Hematopoietic multipotent progenitor cell treated with erythropoietin and hydrocortisone succinate and interleukin-3 and kit ligand, for 4 days (in vitro differentiated cells): ENCODE measurements at regions not wholly inside any gene's neighbourhood (a gene's known extent, or its start where the extent isn't known, plus 50 kb on each side); places are given as distances from the start of the nearest gene placed in this dataset.
A peak's percentile ranks its signal among the peaks of the same experiment; 100 is the strongest.

ENCODE experiments used
- DNase-seq: peaks from one replicate; pipeline ENCODE4 v3.0.0-alpha.2; 2015

DNA sequence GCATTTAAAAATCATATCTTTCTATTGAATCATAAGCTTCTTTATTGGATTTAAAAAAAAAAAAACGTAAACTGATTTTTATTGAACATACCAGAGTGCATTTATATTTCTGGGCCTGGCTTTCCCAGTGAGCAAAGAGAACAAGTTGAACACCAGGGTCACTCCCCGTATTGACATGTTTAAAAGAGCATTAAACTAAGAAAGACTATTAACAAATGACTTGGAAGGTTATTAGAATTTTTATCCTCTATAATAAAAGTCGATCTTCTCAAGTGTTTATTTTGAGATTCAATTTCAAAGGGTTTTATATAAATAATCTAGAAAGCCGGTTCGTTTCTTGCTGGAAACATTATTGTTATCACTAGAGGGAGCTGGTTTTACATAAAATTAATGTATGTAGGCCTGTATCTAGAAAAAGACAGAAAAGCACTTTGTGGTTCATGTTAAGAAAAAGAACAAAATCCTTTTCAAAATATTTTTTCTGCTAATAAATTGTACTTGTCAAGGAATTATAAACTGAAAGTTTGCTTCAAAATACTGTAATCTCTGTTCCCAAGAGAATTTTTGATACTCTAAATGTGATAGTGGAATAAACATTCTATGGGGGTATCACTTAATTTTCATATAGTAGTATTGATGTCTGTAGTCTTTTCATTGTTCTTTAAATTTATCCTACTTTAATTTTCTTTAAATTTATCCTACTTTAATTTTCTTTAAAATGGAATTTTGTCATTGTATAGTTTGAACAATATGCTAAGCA is 321.8 kb upstream of the MME start:
- peak; percentile 75 for DNase-seq

DNA sequence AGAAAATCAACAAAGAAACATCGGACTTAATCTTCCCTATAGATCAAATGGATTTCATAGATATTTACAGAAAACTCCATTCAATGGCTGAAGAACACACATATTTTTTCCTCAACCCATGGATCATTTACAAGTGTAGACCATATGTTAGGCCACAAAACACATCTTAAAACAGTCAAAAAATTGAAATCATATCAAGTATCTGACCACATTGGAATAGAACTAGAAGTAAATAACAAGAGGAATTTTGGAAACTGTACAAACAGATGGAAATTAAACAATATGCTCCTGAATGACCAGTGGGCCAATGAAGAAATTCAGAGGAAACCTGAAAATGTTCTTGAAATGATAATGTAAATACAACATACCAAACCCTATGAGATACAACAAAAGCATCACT is 323.1 kb upstream of the GPR149 start:
- DNase-seq = no peak

DNA sequence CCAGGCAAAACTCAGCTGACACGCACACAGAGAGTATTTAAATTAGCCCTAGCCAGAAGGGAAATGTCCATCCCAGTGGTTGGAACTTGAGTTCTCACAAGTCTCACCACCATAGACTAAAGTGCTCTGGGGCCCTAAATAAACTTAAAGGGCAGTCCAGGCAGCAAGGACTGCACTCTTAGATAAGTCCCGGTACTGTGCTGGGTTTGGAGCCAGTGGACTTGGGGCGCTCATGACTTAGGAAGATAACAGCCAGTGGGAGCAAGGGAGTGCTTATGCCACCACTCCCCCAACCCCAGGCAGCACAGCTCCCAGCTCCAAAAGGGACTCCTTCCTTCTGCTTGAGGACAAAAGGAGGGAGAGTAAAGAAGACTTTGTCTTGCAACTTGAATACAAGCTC is 319.5 kb upstream of the GPR149 start:
- no peak for DNase-seq

DNA sequence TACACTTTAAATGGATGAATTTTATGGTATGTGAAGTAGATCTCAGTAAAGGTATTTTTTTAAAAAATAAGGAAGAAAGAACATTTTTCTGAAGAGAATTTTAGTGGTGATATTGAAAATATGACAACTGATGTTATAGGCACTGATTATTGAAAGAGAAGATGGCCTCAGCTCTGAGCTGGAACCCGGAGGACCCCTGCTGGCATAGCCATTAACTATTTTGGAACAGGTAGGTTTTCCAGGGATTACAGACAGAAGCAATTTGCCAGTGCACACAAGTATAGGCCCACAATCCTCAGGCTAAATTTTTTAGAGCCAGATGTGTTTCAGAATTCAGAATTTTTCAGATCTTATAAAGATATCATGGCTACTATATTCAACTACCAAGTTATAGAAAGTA is 315.9 kb upstream of the GPR149 start:
- no peak for DNase-seq

DNA sequence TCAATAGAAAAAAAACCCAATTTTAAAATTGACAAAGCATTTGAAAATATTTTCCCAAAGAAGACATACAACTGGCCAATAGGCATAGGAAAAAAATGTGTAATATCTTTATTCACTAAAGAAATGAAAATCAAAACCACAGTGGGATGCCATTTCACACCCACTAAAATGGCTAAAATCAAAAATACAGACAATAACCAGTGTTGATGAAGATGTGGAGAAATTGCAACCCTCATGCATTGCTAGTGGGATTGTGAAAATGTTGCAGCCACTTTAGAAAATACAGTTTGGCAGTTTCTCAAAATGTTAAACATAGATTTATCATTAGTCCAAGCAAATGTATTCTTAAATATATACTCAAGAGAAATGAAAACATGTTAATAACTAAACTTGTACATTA is 315.1 kb upstream of the GPR149 start:
- DNase-seq = no peak

DNA sequence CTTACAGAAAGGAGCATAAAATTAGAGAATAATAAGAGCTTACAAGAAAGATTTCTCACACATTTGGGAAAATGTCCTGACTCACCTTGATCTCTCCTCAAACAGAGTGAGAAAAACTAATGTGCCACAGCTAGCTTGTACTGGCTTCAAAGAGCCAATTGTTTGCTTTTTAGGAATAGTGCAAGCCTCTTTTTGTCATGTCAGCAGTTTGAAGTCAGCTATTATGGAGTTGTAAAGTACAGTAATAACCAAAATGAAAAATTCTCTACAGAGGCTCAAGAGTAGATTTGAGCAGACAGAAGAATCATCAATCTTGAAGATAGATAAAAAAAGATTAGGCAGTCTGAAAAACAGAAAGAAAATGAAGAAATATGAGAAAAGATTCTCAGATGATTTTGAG is 313.4 kb upstream of the GPR149 start:
- DNase-seq = no peak

DNA sequence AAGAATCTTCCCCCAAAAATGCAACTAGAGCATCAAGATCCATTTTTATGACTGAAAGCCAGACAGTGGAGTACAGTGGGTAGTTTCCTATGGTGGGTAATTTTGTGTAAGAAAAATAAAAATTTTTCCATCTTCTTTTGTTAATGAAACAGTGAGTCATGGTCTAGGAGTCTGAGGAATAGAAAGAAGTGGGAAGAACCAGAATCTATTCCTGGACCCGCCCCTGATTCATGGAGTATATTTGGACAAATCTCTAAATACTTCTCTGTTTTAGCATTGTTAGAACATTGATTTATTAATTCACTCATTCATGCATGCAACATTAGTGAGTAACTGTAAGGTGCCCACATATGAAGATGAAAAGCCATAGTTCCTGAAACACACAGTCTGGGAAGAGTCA is 304.5 kb upstream of the GPR149 start:
- DNase-seq = no peak

DNA sequence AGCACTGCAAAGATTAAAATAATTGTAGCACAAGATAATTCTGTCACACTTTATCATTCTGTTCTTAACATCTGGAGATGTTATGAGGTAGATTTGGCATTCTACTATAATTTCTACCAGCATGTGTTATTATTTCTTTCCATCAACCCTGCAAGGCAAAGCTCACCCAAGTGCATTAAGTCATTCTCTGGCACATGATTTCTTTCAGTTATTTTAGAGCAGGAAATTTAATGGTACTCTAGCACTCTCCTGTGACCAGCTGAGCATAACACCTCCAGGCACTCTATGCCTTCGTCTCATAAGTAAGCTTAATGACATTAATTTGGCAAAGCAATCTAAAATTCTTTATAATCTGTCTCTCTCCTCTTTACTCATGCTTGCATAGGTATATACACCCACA is 300.2 kb upstream of the GPR149 start:
- peak; percentile 32 for DNase-seq

DNA sequence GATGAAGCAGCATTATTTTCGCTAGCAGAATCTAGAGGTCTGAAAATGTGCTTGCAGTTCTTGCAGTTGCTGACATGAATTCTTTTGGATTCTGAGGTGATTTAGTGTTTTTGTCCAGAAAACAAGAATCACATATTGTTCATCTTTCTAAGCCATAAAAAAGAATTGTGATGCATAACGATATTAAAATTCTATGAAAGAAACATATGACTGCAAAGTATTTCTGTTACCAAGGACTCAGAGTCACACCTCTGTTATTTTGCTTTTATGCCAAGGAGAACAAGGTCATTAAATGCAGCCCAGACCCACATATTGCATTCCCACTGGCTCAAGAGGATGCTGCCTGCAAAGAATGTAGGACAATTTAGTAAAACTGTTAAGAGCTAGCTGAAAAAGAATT is 299.8 kb upstream of the GPR149 start:
- DNase-seq = no peak

DNA sequence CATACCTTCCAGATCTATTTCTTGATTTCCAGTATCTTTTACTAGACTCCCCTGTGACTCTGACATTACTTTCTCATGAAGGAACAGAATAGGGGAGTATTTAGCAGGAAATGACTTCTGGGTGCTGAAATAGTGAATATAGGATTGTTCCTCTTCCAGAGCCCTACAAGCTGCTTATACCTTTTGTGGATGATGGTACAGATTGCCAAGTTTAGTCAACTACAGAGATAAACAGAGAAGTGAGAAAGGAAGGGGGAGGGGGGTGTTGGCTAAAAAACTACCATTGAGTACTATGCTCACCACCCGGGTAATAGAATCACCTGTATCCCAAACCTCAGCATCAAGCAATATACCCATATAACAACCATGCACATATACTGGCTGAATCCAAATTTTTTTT is 298.3 kb upstream of the GPR149 start:
- no peak for DNase-seq

DNA sequence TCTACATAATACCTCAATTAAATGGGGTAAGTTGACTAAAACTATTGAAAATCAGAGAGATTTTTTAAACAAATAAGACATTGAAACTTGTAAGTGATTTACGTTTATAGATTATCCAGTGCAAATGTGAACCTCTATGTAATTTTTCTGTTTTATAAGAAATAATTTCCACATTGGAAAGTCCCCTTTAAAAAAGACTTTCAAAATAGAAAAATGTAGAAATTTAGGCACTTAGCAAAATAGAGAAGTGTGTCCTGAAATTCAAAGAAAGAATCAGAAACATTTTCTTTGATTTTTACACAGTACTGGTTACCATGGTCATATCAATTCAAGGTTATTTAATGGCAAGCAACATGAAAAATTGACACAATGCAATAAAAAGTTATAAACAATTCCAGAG is 290.9 kb upstream of the GPR149 start:
- no peak for DNase-seq

DNA sequence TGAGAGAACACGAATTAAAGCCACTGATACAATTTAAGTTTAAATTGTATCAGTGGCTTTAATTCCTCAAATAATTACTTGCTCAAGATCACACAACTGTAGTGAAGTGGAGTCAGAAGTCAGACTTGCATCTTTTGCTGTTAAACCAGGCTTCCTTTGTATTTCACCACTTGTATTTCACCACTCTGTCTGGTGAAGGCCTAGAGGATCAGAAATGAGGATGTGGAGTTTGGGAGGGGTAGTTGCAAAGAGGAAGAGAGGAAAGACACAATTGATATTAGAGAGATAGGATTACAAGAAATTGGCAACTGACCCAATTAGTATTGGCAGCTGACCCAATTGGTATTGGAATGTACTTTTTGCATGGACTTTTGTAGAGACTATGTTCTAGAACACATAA is 288.1 kb upstream of the GPR149 start:
- DNase-seq = peak; percentile 76

DNA sequence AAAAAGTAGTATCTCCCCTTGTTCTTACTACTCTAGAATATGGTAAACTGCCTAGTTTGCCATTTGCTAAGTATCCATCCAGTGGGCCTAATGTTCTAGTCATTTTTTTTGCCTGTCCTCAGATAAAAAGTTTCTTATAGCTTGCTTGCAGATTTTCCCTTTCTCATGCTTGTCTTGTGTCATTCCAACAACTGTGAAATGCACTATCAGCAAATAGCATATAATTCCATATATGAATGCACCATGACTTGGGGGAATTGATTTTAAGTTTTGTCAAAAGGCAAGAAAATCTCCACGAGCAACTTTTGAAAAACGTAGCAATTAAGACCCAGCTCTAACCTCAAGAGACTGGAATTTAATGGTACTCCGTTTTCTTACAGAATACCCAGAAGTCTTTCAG is 286.2 kb upstream of the GPR149 start:
- no peak for DNase-seq

DNA sequence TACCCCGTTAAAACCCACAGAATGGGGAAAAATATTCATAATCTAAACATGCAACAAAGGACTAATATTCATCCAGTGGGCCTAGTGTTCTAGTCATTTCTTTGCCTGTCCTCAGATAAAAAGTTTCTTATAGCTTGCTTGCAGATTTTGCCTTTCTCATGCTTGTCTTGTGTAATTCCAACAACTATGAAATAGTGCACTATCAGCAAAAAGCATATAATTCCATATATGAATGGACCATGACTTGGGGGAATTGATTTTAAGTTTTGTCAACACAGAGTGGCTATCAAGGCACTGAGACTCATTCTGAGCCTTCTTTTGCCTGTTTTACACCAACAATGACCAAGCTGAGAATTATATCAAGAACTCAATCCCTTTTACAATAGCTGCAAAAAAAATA is 278.6 kb upstream of the GPR149 start:
- no peak for DNase-seq

DNA sequence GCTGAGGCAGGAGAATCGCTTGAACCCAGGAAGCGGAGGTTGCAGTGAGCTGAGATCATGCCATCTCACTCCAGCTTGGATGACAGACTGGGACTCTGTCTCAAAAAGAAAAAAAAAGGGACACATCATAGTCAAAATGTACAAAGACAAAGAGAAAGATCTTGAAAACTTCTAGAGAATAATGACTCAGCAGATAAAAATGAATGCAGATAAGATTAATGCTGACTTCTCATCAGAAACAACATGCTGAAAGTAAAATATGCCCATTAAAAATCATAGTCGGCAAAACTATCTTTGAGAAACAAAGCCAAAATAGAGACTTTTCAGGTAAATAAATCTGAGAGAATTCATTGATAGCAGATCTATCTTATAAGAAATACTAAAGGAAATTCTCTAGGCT is 271.1 kb upstream of the GPR149 start:
- DNase-seq = no peak

DNA sequence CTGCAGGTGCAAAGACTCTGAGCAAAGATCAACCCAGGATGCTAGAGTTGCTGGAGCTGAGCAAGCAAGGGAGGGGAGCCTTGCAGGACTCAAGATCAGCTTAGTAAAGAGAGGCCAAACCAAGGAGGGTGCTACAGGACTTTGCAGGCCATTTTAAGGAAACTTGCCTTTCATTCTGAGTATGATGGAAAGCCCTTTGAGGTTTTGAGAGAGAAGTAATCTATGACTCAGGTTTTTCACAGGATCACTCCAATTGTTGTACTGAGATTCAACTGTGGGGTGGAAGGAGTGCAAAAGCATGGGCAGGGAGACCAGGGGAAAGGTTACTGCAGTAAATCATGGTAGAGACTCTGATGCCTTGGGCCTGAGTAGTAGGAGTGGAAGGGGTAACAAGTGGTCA is 260.4 kb upstream of the GPR149 start:
- DNase-seq = no peak

DNA sequence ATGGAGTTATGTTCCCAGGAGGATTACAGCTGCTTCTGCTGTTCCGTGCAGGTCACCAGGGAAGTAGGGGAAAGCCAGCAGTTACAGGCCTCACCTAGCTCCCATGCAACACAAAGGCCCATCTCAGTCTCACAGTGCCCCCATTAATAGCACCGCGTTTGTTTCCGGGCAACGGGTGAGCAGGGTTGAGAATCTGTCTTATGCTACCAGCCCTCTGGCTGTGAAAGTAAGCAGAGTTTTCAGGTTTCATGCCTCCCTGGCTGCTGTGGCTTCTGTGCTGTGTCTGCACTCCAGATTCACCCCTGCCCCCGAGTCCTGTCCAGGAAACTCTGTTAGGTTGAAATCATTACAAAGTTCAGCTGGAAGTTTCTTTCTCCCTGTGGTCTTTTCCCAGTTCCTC is 254.4 kb upstream of the GPR149 start:
- DNase-seq = no peak

DNA sequence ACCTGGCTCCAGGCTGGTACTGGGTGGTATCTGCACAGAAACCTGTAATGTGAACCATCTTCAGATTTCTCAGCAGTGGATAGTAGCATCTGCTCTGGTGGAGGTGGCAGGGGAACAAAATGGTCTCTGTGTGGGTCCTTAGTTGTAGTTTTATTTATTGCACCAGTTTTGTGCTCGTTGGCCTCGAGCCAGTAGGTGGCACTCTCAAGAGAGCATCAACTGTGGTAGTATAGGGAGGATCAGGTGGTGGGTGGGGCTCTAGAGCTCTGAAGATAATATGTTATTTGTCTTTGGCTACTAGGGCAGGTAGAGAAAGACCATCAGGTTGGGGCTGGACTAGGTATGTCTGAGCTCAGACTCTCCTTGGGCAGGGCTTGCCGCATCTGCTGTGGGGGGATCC is 254.0 kb upstream of the GPR149 start:
- peak; percentile 33 for DNase-seq

DNA sequence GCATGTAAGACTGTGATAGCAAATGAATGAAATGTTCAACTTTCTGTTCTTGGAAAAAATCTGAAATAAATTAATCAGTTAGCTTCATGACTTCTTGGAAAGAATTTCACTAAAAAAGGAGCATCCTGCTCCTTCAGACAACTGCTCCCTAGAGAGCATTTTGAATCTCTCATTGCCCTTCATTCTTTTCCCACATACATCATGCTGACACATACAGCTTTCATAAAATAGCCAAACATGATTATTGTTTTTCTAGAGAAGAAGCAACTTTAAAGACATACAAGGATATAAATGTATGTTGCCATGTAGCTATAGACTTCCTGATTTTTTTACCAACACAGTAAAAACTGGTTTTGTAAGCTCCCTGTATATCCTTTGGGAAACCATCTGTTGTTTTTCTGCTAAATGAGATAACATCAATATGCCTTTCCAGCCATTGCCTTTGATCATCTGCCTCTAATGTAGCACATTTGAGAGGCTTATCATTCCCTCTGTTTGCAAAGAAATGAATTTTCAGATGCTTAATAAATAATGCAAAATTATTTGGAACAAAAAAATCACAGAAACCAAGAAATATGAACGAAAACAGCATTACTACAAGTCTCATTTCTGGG is 248.2 kb upstream of the GPR149 start:
- DNase-seq = no peak

DNA sequence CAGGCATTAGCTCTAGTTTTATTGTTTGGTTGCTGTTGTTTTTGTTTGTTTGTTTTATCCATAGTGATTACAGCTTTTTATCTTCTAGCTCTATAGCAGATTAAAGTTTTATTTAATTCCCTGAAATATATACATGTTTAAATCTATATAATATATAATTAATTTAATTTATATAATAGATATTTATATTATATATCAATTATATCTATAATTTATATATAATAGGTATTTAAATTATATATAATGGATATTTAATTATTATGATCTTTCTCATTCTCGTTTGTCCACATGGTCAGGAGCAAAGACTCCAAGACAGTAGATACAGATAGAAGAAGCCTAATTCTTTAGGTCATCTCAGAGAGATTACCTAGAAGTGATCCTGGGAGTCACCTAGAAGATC is 238.8 kb upstream of the GPR149 start:
- no peak for DNase-seq

DNA sequence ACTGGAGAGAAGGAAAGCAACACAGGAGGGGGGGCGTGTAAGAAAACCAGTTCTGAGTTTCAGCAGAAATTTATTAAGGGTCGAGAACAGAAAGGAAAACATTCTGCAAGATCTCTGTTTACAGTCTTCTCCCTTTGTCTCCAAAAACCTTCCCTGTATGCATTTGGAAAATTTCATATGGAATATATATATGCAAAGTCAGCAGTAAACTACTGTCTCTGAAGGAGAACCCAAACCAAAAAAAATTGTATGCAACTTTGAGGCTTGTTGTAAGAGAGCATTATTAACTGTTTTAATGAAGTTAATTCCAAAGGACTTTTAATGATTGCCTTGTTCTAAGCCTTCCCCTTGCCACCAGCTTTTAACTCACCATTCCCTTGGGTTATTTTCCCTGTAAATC is 238.2 kb upstream of the GPR149 start:
- DNase-seq = no peak

DNA sequence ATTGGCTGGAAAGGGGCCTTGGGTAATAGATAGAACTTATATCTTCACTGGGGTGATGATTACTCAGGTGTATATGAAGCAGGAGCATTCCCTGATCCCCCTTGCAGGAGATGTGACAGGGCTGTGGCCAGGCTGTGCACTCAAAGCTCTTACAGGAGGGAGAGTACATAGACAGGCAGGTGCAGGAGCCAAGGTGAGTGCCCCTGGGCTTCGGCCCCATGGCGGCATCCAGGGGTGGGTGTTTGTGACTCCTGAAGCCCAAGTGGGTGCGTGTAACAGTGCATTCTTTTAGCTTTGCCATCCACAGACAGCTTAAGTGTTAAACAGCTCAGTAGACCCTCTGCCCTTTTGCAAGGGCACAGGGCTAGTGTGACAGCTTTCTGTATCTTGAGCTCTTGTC is 236.6 kb upstream of the GPR149 start:
- no peak for DNase-seq

DNA sequence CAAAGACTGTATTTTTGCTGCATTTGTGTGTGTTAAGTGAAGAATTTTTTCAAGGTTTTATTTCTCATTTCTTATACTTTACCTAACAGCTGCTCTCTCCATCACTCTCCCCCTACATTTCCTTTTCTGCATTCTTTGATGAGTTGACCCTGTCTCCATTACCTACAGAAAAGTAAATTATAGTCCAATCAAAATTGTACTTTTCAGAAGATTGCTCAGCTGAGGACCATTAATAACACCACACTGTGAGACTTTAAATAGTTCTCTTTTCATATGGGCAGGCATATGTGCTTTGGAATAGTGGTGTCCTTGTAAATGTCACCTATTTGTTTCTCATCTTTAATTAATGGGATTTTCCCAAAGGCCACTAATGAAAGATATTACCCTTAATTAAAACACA is 234.7 kb upstream of the GPR149 start:
- no peak for DNase-seq

DNA sequence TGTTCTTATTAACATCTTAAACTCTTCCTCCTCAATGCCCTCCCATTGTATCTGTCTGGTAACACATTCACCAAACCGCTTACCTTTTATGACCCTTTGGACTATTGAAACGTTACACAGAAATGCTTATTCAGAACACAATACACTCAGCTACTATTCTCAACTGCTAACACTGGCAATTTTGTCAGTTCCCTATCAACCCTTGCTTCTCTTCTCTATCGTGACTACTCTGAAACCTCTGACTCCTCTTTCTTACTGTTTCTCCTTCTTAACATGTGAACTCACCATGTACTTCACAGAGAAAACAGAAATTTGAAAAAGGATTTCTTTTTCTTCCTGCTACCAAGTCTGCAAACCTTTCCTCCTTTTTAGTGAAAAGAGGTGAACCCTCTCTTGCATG is 232.9 kb upstream of the GPR149 start:
- no peak for DNase-seq

DNA sequence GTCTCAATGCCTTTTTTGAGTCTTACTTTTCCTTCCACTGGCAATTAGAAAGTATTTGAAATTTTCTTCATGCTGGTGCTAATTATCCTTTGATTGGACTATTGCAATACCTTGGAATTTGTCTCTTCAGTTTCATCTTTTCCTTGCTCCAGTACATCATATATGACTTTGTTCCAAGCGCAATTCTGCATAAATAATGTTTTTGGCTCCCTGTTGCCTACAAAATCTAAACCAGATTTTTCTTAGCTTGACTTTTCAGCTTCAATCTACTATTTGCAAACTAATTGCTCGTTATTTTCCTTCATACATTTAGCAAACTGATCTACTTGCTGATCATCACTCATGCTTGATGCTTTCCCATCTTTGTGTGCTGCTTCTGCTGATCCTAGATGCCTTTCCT is 230.8 kb upstream of the GPR149 start:
- DNase-seq = no peak
